Fibroblast of mammary gland (primary cell): ENCODE measurements at regions not wholly inside any gene's neighbourhood (a gene's known extent, or its start where the extent isn't known, plus 50 kb on each side); places are given as distances from the start of the nearest gene placed in this dataset.

Source experiments
- DNase-seq: peaks from one replicate; pipeline ENCODE4 v3.0.0-alpha.2; 2010; ENCODE audit warnings: low read depth
- H3K4me3 ChIP-seq: 2 replicates; pipeline ENCODE4 v1.5.1; 2011; ENCODE audit warnings: low read depth, mild to moderate bottlenecking, low read length, moderate library complexity; ENCODE audit not compliant: control insufficient read depth
- TF ChIP-seq, protein P1 (sequence below): conservative IDR thresholded peaks from 2 replicates; pipeline ENCODE4 v1.5.1; 2011; ENCODE audit warnings: low read depth, low read length, inconsistent platforms; ENCODE audit not compliant: control insufficient read depth, insufficient read depth

DNA sequence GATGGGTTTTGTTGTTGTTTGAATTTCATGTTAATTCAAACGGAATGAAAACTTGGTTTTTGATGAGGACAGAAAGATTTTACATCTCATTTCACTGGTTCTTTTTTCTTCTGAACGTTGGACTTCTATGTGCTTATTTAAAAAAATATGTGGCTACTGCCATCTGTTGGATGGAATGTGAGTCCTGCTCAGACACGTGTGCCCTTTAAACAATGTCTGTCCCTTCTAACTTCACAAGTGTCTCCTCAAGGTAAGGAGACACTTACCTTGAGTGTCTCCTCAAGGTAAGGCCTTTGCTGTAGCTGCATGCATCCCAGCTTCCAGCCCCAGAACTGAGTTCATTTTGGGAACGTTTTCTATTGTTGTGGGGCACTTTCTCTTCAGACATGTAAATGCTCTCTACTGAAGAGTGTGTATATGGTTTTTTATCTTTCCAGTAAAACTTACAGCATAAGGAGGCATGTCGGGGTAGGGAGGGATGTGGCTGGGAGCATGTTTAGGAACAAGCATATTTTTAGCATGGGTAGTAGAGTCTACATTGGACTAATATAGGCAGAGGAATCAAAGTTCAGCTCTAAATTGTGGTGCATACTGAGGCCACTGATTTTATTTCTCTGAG, 63.1 kb upstream of the UBE3A start:
- TF ChIP-seq, protein P1, sequence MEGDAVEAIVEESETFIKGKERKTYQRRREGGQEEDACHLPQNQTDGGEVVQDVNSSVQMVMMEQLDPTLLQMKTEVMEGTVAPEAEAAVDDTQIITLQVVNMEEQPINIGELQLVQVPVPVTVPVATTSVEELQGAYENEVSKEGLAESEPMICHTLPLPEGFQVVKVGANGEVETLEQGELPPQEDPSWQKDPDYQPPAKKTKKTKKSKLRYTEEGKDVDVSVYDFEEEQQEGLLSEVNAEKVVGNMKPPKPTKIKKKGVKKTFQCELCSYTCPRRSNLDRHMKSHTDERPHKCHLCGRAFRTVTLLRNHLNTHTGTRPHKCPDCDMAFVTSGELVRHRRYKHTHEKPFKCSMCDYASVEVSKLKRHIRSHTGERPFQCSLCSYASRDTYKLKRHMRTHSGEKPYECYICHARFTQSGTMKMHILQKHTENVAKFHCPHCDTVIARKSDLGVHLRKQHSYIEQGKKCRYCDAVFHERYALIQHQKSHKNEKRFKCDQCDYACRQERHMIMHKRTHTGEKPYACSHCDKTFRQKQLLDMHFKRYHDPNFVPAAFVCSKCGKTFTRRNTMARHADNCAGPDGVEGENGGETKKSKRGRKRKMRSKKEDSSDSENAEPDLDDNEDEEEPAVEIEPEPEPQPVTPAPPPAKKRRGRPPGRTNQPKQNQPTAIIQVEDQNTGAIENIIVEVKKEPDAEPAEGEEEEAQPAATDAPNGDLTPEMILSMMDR: peak; percentile 49
- peak; percentile 51 for DNase-seq
- H3K4me3 ChIP-seq: no peak overlapping the region

DNA sequence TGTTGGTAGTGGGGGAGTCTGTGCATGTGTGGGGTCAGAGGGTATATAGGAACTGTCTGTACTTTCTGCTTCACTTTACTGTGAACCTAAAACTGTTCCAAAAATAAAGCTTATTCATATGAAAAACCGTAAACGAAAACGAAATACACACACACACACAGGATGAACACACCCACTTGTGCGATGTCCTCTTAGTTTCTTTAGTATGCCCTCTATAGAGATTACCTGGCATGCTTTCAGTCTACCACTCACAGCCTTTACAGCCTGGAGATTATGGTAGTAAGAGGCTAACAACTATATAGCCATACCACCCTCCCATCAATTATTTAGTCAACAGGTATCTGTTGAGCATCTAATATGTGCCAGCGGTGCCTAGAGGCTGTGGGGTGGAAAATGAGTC, 60.0 kb upstream of the UBE3A start:
- TF ChIP-seq, protein P1: no peak

DNA sequence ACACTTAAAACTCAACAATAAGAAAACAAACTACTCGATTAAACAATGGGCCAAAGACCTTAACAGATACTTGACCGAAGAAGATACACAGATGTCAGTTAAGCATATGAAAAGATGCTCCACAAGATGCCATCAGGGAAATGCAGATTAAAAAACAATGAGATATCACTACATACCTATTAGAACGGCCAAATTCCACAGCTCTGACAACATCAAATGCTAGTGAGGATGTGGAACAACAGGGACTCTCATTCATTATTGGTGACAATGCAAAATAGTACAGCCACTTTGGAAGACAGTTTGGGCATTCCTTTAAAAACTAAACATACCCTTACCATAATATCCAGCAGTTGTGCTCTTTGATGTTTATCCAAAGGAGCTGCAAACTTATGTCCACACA, 59.1 kb upstream of the UBE3A start:
- DNase-seq: no peak
- no peak overlapping the region for H3K4me3 ChIP-seq
- TF ChIP-seq, protein P1: no peak

More for the DNA sequence above, 60.0 kb upstream of the UBE3A start:
- DNase-seq: no peak
- H3K4me3 ChIP-seq: no peak overlapping the region

DNA sequence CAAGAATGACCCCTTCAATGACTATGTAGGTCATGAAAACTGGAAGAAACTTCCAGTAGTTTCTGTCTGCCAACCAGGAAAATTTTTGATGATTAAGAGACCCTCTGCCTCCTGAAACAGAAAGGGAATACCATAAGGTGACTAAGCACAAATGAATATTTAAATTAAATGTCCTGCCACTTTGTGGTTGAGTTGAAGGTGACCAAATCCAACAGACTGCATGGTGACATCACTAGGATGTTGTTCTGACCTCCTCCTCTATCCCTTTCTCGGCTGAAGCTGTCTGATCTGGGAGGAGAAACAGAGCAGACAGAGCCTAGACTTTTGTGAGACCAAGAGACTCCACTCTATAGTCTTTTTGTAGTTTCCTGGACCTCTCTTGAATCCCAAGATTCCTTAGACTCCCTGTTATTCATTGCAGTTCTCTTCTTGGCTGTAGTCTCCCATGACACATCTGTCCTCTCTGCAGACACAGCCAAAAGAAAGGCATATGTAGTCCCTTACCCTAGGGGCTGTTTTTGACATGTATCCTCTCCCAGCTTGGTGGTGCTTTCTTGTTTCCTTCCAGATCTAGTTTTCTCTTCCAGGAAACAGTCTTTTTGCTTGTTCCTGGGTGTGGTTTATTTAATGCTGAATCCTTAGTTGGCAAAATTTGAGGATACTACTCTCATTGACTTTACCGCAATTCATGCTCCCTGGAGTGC, 55.2 kb upstream of the UBE3A start:
- DNase-seq: no peak
- TF ChIP-seq, protein P1: no peak
- no peak overlapping the region for H3K4me3 ChIP-seq

DNA sequence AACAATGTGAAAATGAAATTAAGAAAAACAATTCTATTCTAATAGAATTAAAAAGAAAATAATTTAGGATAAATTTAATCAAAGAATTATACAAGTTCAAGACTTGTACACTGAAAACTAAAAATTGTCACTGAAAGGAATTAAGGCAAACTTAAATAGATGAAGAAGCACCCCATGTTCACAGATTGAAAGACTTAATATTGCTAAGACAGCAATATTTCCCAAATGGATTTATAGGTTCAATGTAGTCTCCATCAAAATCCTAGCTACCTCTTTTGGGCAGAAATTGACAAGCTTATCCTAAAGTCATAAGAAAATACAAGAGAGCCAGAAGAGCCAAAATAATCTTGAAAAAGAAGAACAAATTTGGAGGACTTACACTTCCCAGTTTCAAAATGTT, 53.5 kb upstream of the UBE3A start:
- TF ChIP-seq, protein P1: no peak
- no peak for DNase-seq
- H3K4me3 ChIP-seq: no peak overlapping the region
